Gastroesophageal sphincter (tissue), 4 donors: ENCODE measurements at regions not wholly inside any gene's neighbourhood (a gene's known extent, or its start where the extent isn't known, plus 50 kb on each side); places are given as distances from the start of the nearest gene placed in this dataset.

Experiments used
- ATAC-seq: fragments of 150-250 bp; one replicate; pipeline ENCODE4 v1.9.1; 2016; ENCODE audit warnings: mild to moderate bottlenecking, moderate library complexity
- H3K27ac ChIP-seq, 4 donors: fragments of 200-600 bp; sonication (generic) in 3 of 4; 1 replicate in 3 of 4; 2 replicates in 1 of 4; pipeline ENCODE4 v1.5.1; 2016 to 2019
- H3K27me3 ChIP-seq: fragments of 200-600 bp; sonication (generic); one replicate; pipeline ENCODE4 v1.5.1; 2019
- H3K36me3 ChIP-seq, 2 donors: fragments of 200-600 bp; sonication (generic); one replicate each; pipeline ENCODE4 v1.5.1; 2019; ENCODE audit warnings: control low read depth in 1 of 2
- H3K4me1 ChIP-seq, 3 donors: fragments of 200-600 bp; sonication (generic); 1 replicate in 2 of 3; 2 replicates in 1 of 3; pipeline ENCODE4 v1.5.1; 2016 to 2019; ENCODE audit warnings: control low read depth in 2 of 3
- H3K4me3 ChIP-seq, 2 donors: fragments of 200-600 bp; sonication (generic); one replicate each; pipeline ENCODE4 v1.5.1; 2019; ENCODE audit warnings: mild to moderate bottlenecking in 1 of 2, moderate library complexity in 1 of 2
- H3K9me3 ChIP-seq, 3 donors: fragments of 200-600 bp; sonication (generic); one replicate each; pipeline ENCODE4 v1.5.1; 2017 to 2019; ENCODE audit warnings: control low read depth in 2 of 3
- CTCF ChIP-seq, 4 experiments: fragments of 200-600 bp in 2 of 4; fragments of 450-650 bp in 2 of 4; sonication (generic) in 1 of 4; IDR thresholded peaks; one replicate each; pipeline ENCODE4 v1.5.1; 2017 to 2019; ENCODE audit warnings: antibody characterized with exemption in 4 of 4, mild to moderate bottlenecking in 2 of 4, moderate library complexity in 2 of 4
- EP300 ChIP-seq: sonication (generic); formaldehyde crosslinking; IDR thresholded peaks from one replicate; pipeline ENCODE4 v1.6.1; 2017; ENCODE audit warnings: antibody characterized with exemption, mild to moderate bottlenecking
- POLR2A ChIP-seq, 2 donors: fragments of 450-650 bp; IDR thresholded peaks; one replicate each; pipeline ENCODE4 v1.6.1; 2017; ENCODE audit warnings: antibody characterized with exemption in 2 of 2, mild to moderate bottlenecking in 2 of 2, moderate library complexity in 1 of 2
- POLR2AphosphoS5 ChIP-seq: sonication (generic); formaldehyde crosslinking; IDR thresholded peaks from one replicate; pipeline ENCODE4 v1.6.1; 2017; ENCODE audit warnings: antibody characterized with exemption
- WGBS, 2 donors: methylation state at CpG; one replicate each; pipeline ENCODE4 v1.1.5; 2018; ENCODE audit warnings: low coverage in 1 of 2; 5-methylcytosine and 5-hydroxymethylcytosine counted together

- 100% methylated on average over 1 of the region's 8 CpGs; no CpG with 5 or more reads in 1 of the 2 donors for WGBS, 2 donors
- Histone ChIP-seq H3K4me3 (no peak overlapping the region), H3K36me3 (no peaks in the 10 kb centered on the region), H3K9me3 (no peaks in the 10 kb centered on the region), H3K27me3 (no peaks in the 10 kb centered on the region), H3K4me1 (no peaks in the 10 kb centered on the region), H3K27ac (no peak overlapping the region)
- TF ChIP-seq CTCF (IDR thresholded peaks at IDR 0.05), result no peak
- no peak for TF ChIP-seq EP300
- no peak for TF ChIP-seq POLR2A (IDR thresholded peaks at IDR 0.05)
- no peak for TF ChIP-seq POLR2AphosphoS5
- no peak for ATAC-seq
Observed at GRCh38 chr5:105145152-105145551, 1582.6 kb upstream of the NUDT12 start.

GRCh38 chr5:105134328-105134727 is 1571.7 kb upstream of the NUDT12 start:
- no peak overlapping the region for H3K4me3 ChIP-seq
- H3K9me3 ChIP-seq, result no peaks in the 10 kb centered on the region
- H3K27ac ChIP-seq, result no peak overlapping the region
- TF ChIP-seq POLR2AphosphoS5 (no peak), POLR2A (IDR thresholded peaks at IDR 0.05) (no peak), CTCF (IDR thresholded peaks at IDR 0.05) (no peak), EP300 (no peak)
- no peaks in the 10 kb centered on the region for H3K27me3 ChIP-seq
- ATAC-seq, result no peak
- no peaks in the 10 kb centered on the region for H3K4me1 ChIP-seq
- H3K36me3 ChIP-seq, result no peaks in the 10 kb centered on the region

- no peak overlapping the region for H3K27ac ChIP-seq
- H3K36me3 ChIP-seq, result no peaks in the 10 kb centered on the region
- TF ChIP-seq POLR2A (IDR thresholded peaks at IDR 0.05) (no peak), POLR2AphosphoS5 (no peak), CTCF (IDR thresholded peaks at IDR 0.05) (no peak), EP300 (no peak)
- H3K27me3 ChIP-seq, result no peaks in the 10 kb centered on the region
- ATAC-seq, result no peak
- H3K4me1 ChIP-seq, result no peaks in the 10 kb centered on the region
- H3K4me3 ChIP-seq, result no peak overlapping the region
- WGBS, 2 donors, result 90 to 92% methylated on average over 2 to 3 of the region's 3 CpGs
- H3K9me3 ChIP-seq, result no peaks in the 10 kb centered on the region
Observed at GRCh38 chr5:105133087-105133486, 1570.5 kb upstream of the NUDT12 start.

- no peaks in the 10 kb centered on the region for H3K4me1 ChIP-seq
- no peak overlapping the region for H3K4me3 ChIP-seq
- no peaks in the 10 kb centered on the region for H3K36me3 ChIP-seq
- no peaks in the 10 kb centered on the region for H3K27me3 ChIP-seq
- no peak for ATAC-seq
- no peaks in the 10 kb centered on the region for H3K9me3 ChIP-seq
- 56 to 78% methylated on average over 1 of the region's 1 CpG for WGBS, 2 donors
- TF ChIP-seq CTCF (IDR thresholded peaks at IDR 0.05), result no peak
- no peak for TF ChIP-seq POLR2AphosphoS5
- TF ChIP-seq EP300, result no peak
- TF ChIP-seq POLR2A (IDR thresholded peaks at IDR 0.05), result no peak
- no peak overlapping the region for H3K27ac ChIP-seq
Observed at GRCh38 chr5:105132581-105132980, 1570.0 kb upstream of the NUDT12 start.

GRCh38 chr5:105131045-105131444 is 1568.5 kb upstream of the NUDT12 start:
- WGBS, 2 donors, result 96 to 100% methylated on average over 2 to 3 of the region's 3 CpGs
- Histone ChIP-seq H3K4me3 (no peak overlapping the region), H3K4me1 (no peaks in the 10 kb centered on the region), H3K27ac (no peak overlapping the region), H3K36me3 (no peaks in the 10 kb centered on the region), H3K27me3 (no peaks in the 10 kb centered on the region), H3K9me3 (no peaks in the 10 kb centered on the region)
- ATAC-seq, result no peak
- TF ChIP-seq POLR2A (IDR thresholded peaks at IDR 0.05), result no peak
- no peak for TF ChIP-seq CTCF (IDR thresholded peaks at IDR 0.05)
- no peak for TF ChIP-seq POLR2AphosphoS5
- no peak for TF ChIP-seq EP300
